Choroid plexus epithelial cell (primary cell): ENCODE measurements at regions not wholly inside any gene's neighbourhood (a gene's known extent, or its start where the extent isn't known, plus 50 kb on each side); places are given as distances from the start of the nearest gene placed in this dataset.

Source experiments
- DNase-seq: peaks from one replicate; pipeline ENCODE4 v3.0.0-alpha.2; 2010; ENCODE audit warnings: low read depth
- H3K4me3 ChIP-seq: 2 replicates; pipeline ENCODE4 v1.5.1; 2011; ENCODE audit warnings: low read depth, mild to moderate bottlenecking, control low read depth, low read length, moderate library complexity
- CTCF ChIP-seq: conservative IDR thresholded peaks from 2 replicates; pipeline ENCODE4 v1.5.1; 2011; ENCODE audit warnings: low read depth, mild to moderate bottlenecking, control low read depth, inconsistent platforms, low read length, moderate library complexity

DNA sequence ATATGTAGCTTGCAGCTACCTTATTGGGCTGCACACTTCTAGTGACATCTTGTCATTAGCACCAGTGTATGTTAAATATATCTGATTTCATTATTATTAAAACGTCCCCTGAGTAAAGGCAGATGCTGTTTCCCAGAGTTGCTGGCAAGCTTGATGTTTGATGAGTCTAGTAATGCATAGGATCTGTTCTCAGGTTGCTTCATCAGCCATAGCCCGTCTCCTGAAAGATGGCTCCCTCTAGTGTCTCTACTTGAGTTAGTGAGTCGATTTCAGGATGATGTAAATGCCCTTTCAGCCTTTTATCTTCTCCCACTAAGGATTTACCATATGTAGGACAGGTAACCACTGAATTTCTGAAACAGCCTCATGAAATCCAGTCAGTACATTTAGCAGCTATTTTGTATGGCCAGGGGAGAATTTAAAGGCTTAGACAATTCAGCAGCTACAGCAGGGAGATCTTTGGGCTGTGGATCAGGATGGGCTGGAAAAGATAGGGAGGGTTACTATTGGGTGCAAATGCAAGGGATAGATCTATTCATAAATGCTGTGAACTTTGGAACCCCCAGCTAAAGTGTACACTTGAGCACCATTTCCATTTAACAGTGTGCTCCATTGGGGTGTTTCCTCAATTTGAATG, 376.3 kb downstream of the CNTNAP4 start:
- TF ChIP-seq CTCF, result peak; percentile 53
- DNase-seq, result peak; percentile 38
- no peak overlapping the region for H3K4me3 ChIP-seq

DNA sequence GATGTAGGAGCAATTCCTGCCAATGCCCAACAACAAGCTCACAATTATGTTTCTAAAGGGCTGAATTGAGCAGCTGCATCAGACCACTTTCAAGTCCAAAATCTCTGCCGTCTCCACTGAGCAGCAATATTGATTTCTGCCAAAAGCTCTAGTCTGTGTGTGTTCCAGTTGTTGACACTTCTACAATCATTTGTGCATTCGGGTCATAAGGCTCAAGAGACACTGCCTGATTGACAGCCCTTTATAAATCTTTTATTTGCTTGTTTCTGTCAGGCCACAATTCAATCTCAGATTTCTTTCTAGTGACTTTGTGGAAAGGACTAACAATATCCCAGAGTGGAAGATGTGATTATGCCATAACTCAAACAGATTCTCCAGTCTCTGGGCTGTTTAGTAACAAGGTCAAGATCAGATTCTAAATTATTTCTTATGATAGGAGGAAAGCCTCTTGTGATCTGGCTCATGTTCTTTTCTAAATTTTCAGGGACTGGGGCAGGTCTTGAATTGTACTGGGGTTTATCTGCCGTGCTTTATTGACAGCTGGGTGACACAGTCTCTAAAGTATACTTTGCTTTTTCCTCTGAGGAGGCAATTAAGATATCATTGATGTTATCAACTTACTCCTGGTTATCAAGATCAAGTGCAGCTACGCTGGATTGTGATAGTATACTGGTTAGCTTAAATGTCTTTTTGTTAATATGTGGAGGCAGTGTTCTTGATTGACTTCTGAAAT, 377.1 kb downstream of the CNTNAP4 start:
- no peak for TF ChIP-seq CTCF
- no peak for DNase-seq
- no peak overlapping the region for H3K4me3 ChIP-seq

DNA sequence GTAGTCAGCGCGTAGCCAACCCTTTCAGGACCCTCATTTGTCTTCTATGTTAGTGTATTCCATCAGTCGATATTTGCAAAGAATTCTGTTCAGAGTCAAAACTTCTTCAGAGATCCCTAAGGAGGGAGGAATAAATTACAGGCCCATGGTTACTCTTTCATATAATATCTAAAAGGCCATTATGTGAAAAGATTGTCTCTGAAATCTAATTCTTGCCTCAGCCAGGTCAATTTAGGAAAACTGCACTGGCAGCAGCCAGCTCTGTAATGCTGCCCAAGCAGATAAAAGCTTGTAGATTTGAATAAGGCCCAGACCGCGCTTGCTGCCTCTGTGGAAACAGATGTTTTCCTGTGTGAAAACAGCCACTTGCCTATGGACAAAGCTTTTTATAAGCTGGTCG, 379.8 kb downstream of the CNTNAP4 start:
- no peak overlapping the region for H3K4me3 ChIP-seq
- no peak for TF ChIP-seq CTCF
- no peak for DNase-seq

DNA sequence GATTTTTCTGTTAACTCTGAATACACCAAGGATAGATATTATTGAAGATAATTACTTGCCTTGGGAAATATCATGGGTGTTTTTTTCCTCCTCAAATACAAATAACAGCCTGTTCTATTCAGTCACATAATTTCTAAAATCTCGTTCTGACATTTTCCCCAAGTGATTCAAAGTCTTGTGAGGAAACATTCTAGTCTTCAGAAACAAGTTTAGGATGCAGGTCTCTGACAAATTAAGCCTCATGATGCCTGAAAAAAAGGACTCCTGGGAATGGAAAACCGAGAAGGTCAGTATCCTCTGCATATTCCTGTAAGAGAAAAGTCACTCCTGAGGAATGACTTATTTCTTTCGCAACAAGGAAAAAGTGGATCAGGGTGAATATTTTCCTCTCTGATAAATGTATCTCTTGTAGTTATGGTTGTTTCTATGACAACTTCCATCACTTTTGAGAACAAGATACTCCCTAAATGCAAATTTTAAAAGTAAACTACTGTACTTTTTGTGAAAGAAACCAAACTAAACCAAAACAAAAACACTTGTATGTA, 384.6 kb downstream of the CNTNAP4 start:
- no peak for DNase-seq
- TF ChIP-seq CTCF, result no peak

DNA sequence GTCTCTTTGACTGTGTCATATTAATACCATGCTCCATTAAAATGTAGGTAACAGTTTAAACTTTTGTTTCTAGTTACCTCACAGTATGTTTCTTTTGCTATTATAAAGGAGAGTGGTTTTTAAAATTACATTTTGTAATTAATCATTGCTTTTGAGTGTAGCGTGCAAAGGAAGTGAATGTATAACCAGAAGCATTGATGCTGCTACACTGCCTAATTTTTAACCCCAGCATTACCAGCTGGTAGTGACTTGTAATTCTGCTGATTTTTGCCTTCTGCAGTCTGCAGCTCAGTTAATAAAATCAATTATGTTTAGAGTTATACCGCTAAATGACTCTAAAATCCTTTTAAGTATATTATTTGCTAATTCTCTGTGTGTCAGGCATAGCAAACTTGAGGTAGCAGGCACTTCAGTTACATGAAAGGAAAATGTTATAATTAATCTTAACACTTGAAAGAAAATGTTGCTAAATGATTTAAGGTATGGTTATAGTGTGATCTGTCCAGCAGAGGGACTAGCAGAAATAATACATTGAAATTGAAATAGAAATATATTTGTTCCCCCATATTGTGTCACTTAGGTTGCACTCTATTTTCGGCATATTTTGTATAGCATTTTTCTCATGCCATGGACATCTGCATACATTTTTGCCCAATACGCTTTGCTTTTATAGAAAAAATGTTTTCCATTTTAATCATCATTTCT, 388.5 kb downstream of the CNTNAP4 start:
- TF ChIP-seq CTCF, result no peak
- no peak for DNase-seq
- no peak overlapping the region for H3K4me3 ChIP-seq

More for the DNA sequence above, 384.6 kb downstream of the CNTNAP4 start:
- no peak overlapping the region for H3K4me3 ChIP-seq

GRCh38 chr16:76668207-76668725, 391.1 kb downstream of the CNTNAP4 start:
- DNase-seq, result no peak
- no peak overlapping the region for H3K4me3 ChIP-seq
- no peak for TF ChIP-seq CTCF
